SK-N-SH (cell line): ENCODE measurements at regions not wholly inside any gene's neighbourhood (a gene's known extent, or its start where the extent isn't known, plus 50 kb on each side); places are given as distances from the start of the nearest gene placed in this dataset.

Experiments used
- EP300 ChIP-seq, 2 experiments: IDR thresholded peaks; 2 replicates each; pipeline versions ENCODE4 v1.4.0 to v1.6.1; 2012; ENCODE audit warnings: borderline replicate concordance in 1 of 2, low read depth in 1 of 2, low read length in 1 of 2
- FOXM1 ChIP-seq: IDR thresholded peaks from 2 replicates; pipeline ENCODE4 v1.4.0; 2012; ENCODE audit warnings: low read depth, mild to moderate bottlenecking
- GATA2 ChIP-seq: sonication (generic); formaldehyde crosslinking; IDR thresholded peaks from 2 replicates; pipeline ENCODE4 v1.5.0; 2020; ENCODE audit warnings: mild to moderate bottlenecking, missing genetic modification reagents
- NFIC ChIP-seq: IDR thresholded peaks from 2 replicates; pipeline ENCODE4 v1.4.0; 2012; ENCODE audit warnings: borderline replicate concordance
- POLR2AphosphoS5 ChIP-seq: IDR thresholded peaks from 2 replicates; pipeline ENCODE4 v1.6.1; 2012; ENCODE audit warnings: low read depth, low read length
- RAD21 ChIP-seq: IDR thresholded peaks from 2 replicates; pipeline ENCODE4 v1.6.1; 2012; ENCODE audit warnings: mild to moderate bottlenecking, low read length
- RCOR1 ChIP-seq: fragments of 150-350 bp; IDR thresholded peaks from 2 replicates; pipeline ENCODE4 v1.6.1; 2017; ENCODE audit warnings: antibody characterized with exemption, low read length
- REST ChIP-seq: IDR thresholded peaks from 2 replicates; pipeline ENCODE4 v1.6.1; 2012; ENCODE audit warnings: mild to moderate bottlenecking, low read depth, low read length, moderate library complexity
- TCF12 ChIP-seq: IDR thresholded peaks from 2 replicates; pipeline ENCODE4 v1.4.0; 2012
- USF1 ChIP-seq: IDR thresholded peaks from 2 replicates; pipeline ENCODE4 v1.4.0; 2012; ENCODE audit warnings: low read depth, borderline replicate concordance
- USF2 ChIP-seq: fragments of 150-350 bp; IDR thresholded peaks from 2 replicates; pipeline ENCODE4 v1.6.1; 2017; ENCODE audit warnings: antibody characterized with exemption, low read length, low read depth, borderline replicate concordance
- YY1 ChIP-seq: IDR thresholded peaks from 2 replicates; pipeline ENCODE4 v1.4.0; 2012; ENCODE audit warnings: low read depth, mild to moderate bottlenecking
- TF ChIP-seq, protein P1 (sequence below): fragments of 200-600 bp; sonication (generic); IDR thresholded peaks from 2 replicates; pipeline ENCODE4 v1.6.1; 2017; ENCODE audit warnings: antibody characterized with exemption, mild to moderate bottlenecking, moderate library complexity

- TF ChIP-seq, protein P1, sequence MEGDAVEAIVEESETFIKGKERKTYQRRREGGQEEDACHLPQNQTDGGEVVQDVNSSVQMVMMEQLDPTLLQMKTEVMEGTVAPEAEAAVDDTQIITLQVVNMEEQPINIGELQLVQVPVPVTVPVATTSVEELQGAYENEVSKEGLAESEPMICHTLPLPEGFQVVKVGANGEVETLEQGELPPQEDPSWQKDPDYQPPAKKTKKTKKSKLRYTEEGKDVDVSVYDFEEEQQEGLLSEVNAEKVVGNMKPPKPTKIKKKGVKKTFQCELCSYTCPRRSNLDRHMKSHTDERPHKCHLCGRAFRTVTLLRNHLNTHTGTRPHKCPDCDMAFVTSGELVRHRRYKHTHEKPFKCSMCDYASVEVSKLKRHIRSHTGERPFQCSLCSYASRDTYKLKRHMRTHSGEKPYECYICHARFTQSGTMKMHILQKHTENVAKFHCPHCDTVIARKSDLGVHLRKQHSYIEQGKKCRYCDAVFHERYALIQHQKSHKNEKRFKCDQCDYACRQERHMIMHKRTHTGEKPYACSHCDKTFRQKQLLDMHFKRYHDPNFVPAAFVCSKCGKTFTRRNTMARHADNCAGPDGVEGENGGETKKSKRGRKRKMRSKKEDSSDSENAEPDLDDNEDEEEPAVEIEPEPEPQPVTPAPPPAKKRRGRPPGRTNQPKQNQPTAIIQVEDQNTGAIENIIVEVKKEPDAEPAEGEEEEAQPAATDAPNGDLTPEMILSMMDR = no peak
- TF ChIP-seq TCF12 (no peak), RAD21 (no peak), NFIC (no peak), POLR2AphosphoS5 (no peak), FOXM1 (no peak), USF2 (no peak), USF1 (no peak), RCOR1 (no peak), GATA2 (CRISPR knock-in tag) (no peak), EP300 (IDR thresholded peaks at IDR 0.05; ENCODE audit: borderline replicate concordance in 1 of 2, low read depth in 1 of 2, low read length in 1 of 2) (no peak), REST (no peak), YY1 (no peak)
Observed at GRCh38 chr9:7900541-7900940, 101.0 kb upstream of the DMAC1 start.
